ENCODE measurements at regions not wholly inside any gene's neighbourhood (a gene's known extent, or its start where the extent isn't known, plus 50 kb on each side); places are given as distances from the start of the nearest gene placed in this dataset.
"Not testable (repeated sequence)": the region's sequence is repeated elsewhere in the genome, so short reads cannot be mapped to it uniquely, and the experiment has no call there.

- 2% methylated on average over 2 of the region's 2 CpGs for WGBS (ENCODE audit: insufficient coverage, low coverage, missing lambda C conversion rate)
- H4K20me1 ChIP-seq (replicated peaks; ENCODE audit: control insufficient read depth, insufficient read depth, low read length); FAIRE-seq; H3K27me3 ChIP-seq (ENCODE audit: control insufficient read depth in 2 of 2, insufficient read depth in 2 of 2, low read length in 2 of 2); H3K4me3 ChIP-seq; POLR2A ChIA-PET; in situ Hi-C loops (cut with MboI); H2AFZ ChIP-seq (ENCODE audit: low read depth, low read length); DNase-seq (ENCODE audit: extremely low read depth in 1 of 4, low spot score in 3 of 4); CTCF ChIA-PET (ENCODE audit: low intra/inter-chr PET ratio); H3K9ac ChIP-seq (ENCODE audit: insufficient read depth in 1 of 2, low read depth in 2 of 2, low read length in 2 of 2); H3K36me3 ChIP-seq (ENCODE audit: control insufficient read depth, insufficient read depth, low read length); H3K9me1 ChIP-seq (ENCODE audit: control insufficient read depth, insufficient read depth, low read length); ATAC-seq; H3K9me3 ChIP-seq (replicated peaks; ENCODE audit: control insufficient read depth, insufficient read depth, low read depth, low read length); intact Hi-C loops (cut with micrococcal nuclease); H3K27ac ChIP-seq (ENCODE audit: extremely low read depth, low read depth, low read length); H3K79me2 ChIP-seq (ENCODE audit: control insufficient read depth, insufficient read depth, low read length); H3K4me2 ChIP-seq (ENCODE audit: insufficient read depth, low read length); H3K4me1 ChIP-seq (replicated peaks in 1 of 2; ENCODE audit: control insufficient read depth in 2 of 2, insufficient read depth in 2 of 2, low read length in 2 of 2); BruUV-seq (replicated peaks): not testable (repeated sequence)
Observed at GRCh38 chr21:9997507-9997906, 523.9 kb upstream of the TPTE start.

- H4K20me1 ChIP-seq (replicated peaks; ENCODE audit: control insufficient read depth, insufficient read depth, low read length); H3K9me1 ChIP-seq (ENCODE audit: control insufficient read depth, insufficient read depth, low read length); POLR2A ChIA-PET; DNase-seq (ENCODE audit: extremely low read depth in 1 of 4, low spot score in 3 of 4); in situ Hi-C loops (cut with MboI); H3K79me2 ChIP-seq (ENCODE audit: control insufficient read depth, insufficient read depth, low read length); H3K27ac ChIP-seq (ENCODE audit: extremely low read depth, low read depth, low read length); CTCF ChIA-PET (ENCODE audit: low intra/inter-chr PET ratio); H3K27me3 ChIP-seq (ENCODE audit: control insufficient read depth in 2 of 2, insufficient read depth in 2 of 2, low read length in 2 of 2); FAIRE-seq; ATAC-seq; H2AFZ ChIP-seq (ENCODE audit: low read depth, low read length); H3K4me1 ChIP-seq (replicated peaks in 1 of 2; ENCODE audit: control insufficient read depth in 2 of 2, insufficient read depth in 2 of 2, low read length in 2 of 2); H3K4me3 ChIP-seq; H3K9me3 ChIP-seq (replicated peaks; ENCODE audit: control insufficient read depth, insufficient read depth, low read depth, low read length); H3K36me3 ChIP-seq (ENCODE audit: control insufficient read depth, insufficient read depth, low read length); BruUV-seq (replicated peaks); H3K9ac ChIP-seq (ENCODE audit: insufficient read depth in 1 of 2, low read depth in 2 of 2, low read length in 2 of 2); H3K4me2 ChIP-seq (ENCODE audit: insufficient read depth, low read length); intact Hi-C loops (cut with micrococcal nuclease): not testable (repeated sequence)
- 0% methylated on average over 5 of the region's 6 CpGs for WGBS (ENCODE audit: insufficient coverage, low coverage, missing lambda C conversion rate)
Observed at GRCh38 chr21:10002762-10003313, 518.5 kb upstream of the TPTE start.

GRCh38 chr21:10005791-10006190, 515.6 kb upstream of the TPTE start:
- FAIRE-seq; H3K27me3 ChIP-seq (ENCODE audit: control insufficient read depth in 2 of 2, insufficient read depth in 2 of 2, low read length in 2 of 2); H3K4me2 ChIP-seq (ENCODE audit: insufficient read depth, low read length); POLR2A ChIA-PET; H3K4me3 ChIP-seq; BruUV-seq (replicated peaks); H3K79me2 ChIP-seq (ENCODE audit: control insufficient read depth, insufficient read depth, low read length); H3K27ac ChIP-seq (ENCODE audit: extremely low read depth, low read depth, low read length); H3K4me1 ChIP-seq (replicated peaks in 1 of 2; ENCODE audit: control insufficient read depth in 2 of 2, insufficient read depth in 2 of 2, low read length in 2 of 2); CTCF ChIA-PET (ENCODE audit: low intra/inter-chr PET ratio); H3K36me3 ChIP-seq (ENCODE audit: control insufficient read depth, insufficient read depth, low read length); H3K9ac ChIP-seq (ENCODE audit: insufficient read depth in 1 of 2, low read depth in 2 of 2, low read length in 2 of 2); H4K20me1 ChIP-seq (replicated peaks; ENCODE audit: control insufficient read depth, insufficient read depth, low read length); H3K9me1 ChIP-seq (ENCODE audit: control insufficient read depth, insufficient read depth, low read length); ATAC-seq; H3K9me3 ChIP-seq (replicated peaks; ENCODE audit: control insufficient read depth, insufficient read depth, low read depth, low read length); intact Hi-C loops (cut with micrococcal nuclease); H2AFZ ChIP-seq (ENCODE audit: low read depth, low read length); in situ Hi-C loops (cut with MboI); DNase-seq (ENCODE audit: extremely low read depth in 1 of 4, low spot score in 3 of 4): not testable (repeated sequence)
- WGBS (ENCODE audit: insufficient coverage, low coverage, missing lambda C conversion rate) = 29% methylated on average over 1 of the region's 2 CpGs

- in situ Hi-C loops (cut with MboI); H3K4me2 ChIP-seq (ENCODE audit: insufficient read depth, low read length); BruUV-seq (replicated peaks); H3K9ac ChIP-seq (ENCODE audit: insufficient read depth in 1 of 2, low read depth in 2 of 2, low read length in 2 of 2); CTCF ChIA-PET (ENCODE audit: low intra/inter-chr PET ratio); H3K36me3 ChIP-seq (ENCODE audit: control insufficient read depth, insufficient read depth, low read length); H3K4me3 ChIP-seq; H4K20me1 ChIP-seq (replicated peaks; ENCODE audit: control insufficient read depth, insufficient read depth, low read length); H3K9me3 ChIP-seq (replicated peaks; ENCODE audit: control insufficient read depth, insufficient read depth, low read depth, low read length); ATAC-seq; H3K9me1 ChIP-seq (ENCODE audit: control insufficient read depth, insufficient read depth, low read length); DNase-seq (ENCODE audit: extremely low read depth in 1 of 4, low spot score in 3 of 4); H3K4me1 ChIP-seq (replicated peaks in 1 of 2; ENCODE audit: control insufficient read depth in 2 of 2, insufficient read depth in 2 of 2, low read length in 2 of 2); POLR2A ChIA-PET; intact Hi-C loops (cut with micrococcal nuclease); H3K27ac ChIP-seq (ENCODE audit: extremely low read depth, low read depth, low read length); H2AFZ ChIP-seq (ENCODE audit: low read depth, low read length); H3K27me3 ChIP-seq (ENCODE audit: control insufficient read depth in 2 of 2, insufficient read depth in 2 of 2, low read length in 2 of 2); FAIRE-seq; H3K79me2 ChIP-seq (ENCODE audit: control insufficient read depth, insufficient read depth, low read length): not testable (repeated sequence)
- WGBS (ENCODE audit: insufficient coverage, low coverage, missing lambda C conversion rate) = 3% methylated on average over 2 of the region's 2 CpGs
Observed at GRCh38 chr21:10016991-10017390, 504.4 kb upstream of the TPTE start.
